SH-SY5Y (cell line): ENCODE measurements at regions not wholly inside any gene's neighbourhood (a gene's known extent, or its start where the extent isn't known, plus 50 kb on each side); places are given as distances from the start of the nearest gene placed in this dataset.

Experiments used
- GATA2 ChIP-seq: IDR thresholded peaks from 2 replicates; pipeline ENCODE4 v1.6.1; 2011; ENCODE audit warnings: mild to moderate bottlenecking, low read depth, low read length
- GATA3 ChIP-seq: IDR thresholded peaks from 2 replicates; pipeline ENCODE4 v1.6.1; 2011; ENCODE audit warnings: low read depth, mild to moderate bottlenecking, low read length, moderate library complexity

DNA sequence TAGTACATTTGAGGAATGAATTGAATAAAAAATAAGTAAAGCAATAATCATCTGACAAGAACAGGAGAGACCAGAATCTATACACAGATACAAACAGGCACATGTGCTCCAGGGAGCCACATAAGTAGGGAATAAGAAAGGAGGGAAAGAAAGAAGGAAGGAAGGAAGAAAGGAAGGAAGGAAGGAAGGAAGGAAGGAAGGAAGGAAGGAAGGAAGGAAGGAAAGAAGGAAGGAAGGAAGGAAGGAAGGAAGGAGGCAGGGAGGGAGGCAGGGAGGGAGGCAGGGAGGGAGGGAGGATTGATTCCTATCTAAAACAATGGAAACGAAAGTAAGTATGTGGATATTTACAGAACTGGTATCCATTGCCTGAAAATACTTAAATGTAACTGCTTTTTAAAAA, 475.8 kb downstream of the NLGN4X start:
- no peak for TF ChIP-seq GATA2
- TF ChIP-seq GATA3, result no peak
